HepG2 (cell line): ENCODE measurements at regions not wholly inside any gene's neighbourhood (a gene's known extent, or its start where the extent isn't known, plus 50 kb on each side); places are given as distances from the start of the nearest gene placed in this dataset.

Experiments
- small RNA-seq, 3 experiments: library from RNA; depleted of rRNA; stranded (forward); fragments of <200 nt; gene quantifications; one replicate each; pipeline ENCODE3, GENCODE V24; 2012; ENCODE audit warnings: low read depth in 2 of 3, low replicate concordance in 1 of 3; ENCODE audit not compliant: insufficient read length in 3 of 3, insufficient read depth in 2 of 3

Small RNA genes in the stretch of these regions (small RNA-seq; reads per million reads assigned to genes)
- gene CD24P4 (0 reads per million in 3 experiments), gene MTCYBP2 (0 reads per million in 3 experiments), gene RNU6-255P (0 reads per million in 3 experiments)
